Endometrial microvascular endothelial cells (primary cell): ENCODE measurements at regions not wholly inside any gene's neighbourhood (a gene's known extent, or its start where the extent isn't known, plus 50 kb on each side); places are given as distances from the start of the nearest gene placed in this dataset.

Experiments used
- in situ Hi-C: cut with HindIII; loops from 2 replicates; pipeline ENCODE4 v1.10.0; 2017; ENCODE audit warnings: low sequenced_read_pairs, low pct_unique_long_range_greater_than_20kb; ENCODE audit errors: inconsistent ontology term

- in situ Hi-C loops: no loop called here
Observed at GRCh38 chr2:16079637-16080036, 139.3 kb downstream of the MYCN start.

DNA sequence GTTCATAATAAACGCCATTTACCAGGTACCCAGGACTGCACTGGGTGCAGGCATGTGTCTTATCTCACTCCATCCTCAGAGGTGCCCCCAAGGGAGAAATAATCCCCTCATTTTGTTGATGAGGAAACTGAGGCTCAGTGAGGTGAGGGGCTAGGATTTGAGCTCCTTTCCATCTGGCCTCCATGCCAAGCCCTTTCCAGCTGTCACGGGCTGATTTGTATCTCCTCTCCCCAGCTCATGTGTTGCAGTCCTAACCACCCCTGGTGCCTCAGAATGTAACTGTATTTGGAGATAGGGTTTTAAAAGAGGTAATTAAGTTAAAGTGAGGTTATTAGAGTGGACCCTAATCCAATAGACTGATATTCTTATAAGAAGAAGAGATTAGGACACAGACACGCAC lies 137.3 kb downstream of the MYCN start:
- in situ Hi-C loops: no loop called here

DNA sequence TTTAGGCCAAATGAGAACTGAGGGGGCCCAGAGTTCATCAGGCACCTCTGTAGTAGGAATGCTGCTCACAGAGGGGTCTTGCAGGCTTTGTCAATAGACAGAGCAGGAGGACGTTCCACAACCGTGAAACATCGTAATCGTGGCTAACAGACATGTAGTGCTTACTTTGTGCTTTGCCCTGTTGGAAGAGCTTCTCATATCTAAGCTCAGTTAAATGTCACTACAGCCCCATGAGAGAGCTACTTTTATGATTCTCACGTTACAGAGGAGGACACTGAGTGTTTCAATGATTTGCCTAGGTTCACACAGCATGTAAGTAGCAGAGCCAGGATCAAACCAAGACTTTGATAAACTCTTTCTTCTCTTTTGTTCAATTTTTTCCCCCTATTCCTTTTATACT lies 136.6 kb downstream of the MYCN start:
- in situ Hi-C loops: no loop called here

- in situ Hi-C loops: no loop called here
Observed at GRCh38 chr2:16075045-16076012, 135.0 kb downstream of the MYCN start.

GRCh38 chr2:16073921-16074425 lies 133.6 kb downstream of the MYCN start:
- in situ Hi-C loops: no loop called here

DNA sequence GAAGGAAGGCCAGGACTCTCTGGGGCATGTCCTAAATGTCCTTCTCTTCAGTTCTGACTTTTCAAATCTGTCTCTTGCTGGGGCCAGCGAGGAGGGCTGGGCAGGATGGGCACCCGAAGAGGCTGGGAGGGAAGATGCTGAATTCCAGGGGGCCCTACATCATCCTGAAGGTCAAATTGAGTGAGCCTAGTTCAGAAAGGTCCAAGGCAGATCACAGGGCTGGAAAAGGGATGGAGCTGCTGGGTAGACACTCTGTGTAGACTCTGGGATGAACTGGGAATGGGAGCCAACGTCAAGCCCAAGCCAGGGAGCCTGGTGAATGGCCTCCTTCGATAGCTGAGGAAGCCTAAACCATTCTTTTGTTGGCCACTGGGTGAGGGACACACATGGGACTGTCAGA lies 133.1 kb downstream of the MYCN start:
- in situ Hi-C loops: no loop called here

DNA sequence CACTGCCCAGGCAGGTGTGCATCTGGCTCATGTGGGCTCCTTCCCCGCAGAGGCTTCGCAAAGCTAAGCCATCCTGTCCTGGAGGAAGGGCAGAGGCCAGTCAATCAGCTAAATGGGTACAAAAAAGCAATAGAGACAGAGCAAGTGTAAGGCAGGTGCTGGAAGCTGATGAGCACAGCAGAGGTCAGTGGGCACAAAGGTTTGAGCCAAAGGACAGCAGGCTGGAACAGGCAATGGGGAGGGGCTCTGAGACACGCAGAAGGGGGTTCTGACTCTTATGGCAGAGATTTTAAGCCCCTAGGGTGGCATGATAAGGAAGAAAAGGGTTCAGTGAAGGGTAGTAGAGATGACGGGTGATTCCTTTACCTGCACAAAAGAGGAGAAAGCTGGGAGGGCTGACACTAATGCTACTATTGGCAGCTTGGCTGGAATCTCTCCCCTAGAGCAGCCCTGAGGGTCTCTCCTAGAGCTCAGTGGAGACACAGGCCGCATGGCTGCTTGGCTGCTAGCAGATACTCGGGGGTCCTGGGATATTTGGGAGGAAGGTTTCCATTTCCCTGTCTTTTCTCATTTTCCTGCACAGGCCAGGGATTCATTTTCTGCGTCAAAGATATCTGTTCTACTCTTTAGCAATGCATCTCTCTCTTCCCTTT lies 132.4 kb downstream of the MYCN start:
- in situ Hi-C loops: no loop called here

GRCh38 chr2:16071865-16072637 lies 131.7 kb downstream of the MYCN start:
- in situ Hi-C loops: no loop called here

DNA sequence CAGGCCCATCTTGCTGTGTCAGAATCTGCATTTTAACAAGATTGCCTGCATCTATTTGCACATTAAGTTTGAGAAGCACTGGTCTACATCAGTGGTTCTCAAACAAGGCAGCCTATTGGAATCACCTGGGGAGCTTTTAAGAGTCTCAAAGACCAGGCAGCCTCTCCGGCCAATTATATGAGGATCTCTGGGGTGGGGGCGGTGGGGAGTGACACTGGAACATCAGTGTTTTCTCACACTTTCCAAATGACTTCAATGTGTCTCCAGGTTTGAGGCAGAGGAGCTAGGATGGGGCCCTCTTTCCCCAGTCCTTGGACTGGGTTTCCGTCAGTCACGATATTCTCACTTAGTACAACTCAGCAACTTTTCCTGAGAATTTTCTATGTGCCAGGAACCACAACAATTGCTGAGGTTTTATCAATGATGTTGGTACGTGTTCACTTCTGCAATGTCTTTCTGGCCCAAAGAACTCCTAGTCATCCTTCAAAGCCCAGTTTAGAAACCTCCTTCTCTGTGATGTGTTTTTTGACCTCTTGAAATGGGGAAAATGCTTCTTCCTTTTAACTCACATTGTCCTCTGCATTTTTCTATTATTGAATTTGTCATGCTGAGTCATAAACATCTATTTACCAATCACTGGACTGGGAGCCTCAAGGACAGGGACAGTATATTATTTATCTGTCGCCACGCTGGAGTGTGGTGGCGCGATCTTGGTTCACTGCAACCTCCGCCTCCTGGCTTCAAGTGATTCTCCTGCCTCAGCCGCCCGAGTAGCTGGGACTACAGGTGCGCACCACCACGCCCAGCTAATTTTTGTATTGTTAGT lies 130.9 kb downstream of the MYCN start:
- in situ Hi-C loops: no loop called here

GRCh38 chr2:16070648-16070971 lies 130.3 kb downstream of the MYCN start:
- in situ Hi-C loops: no loop called here

- in situ Hi-C loops: no loop called here
Observed at GRCh38 chr2:16069933-16070647, 129.7 kb downstream of the MYCN start.

GRCh38 chr2:16069663-16069932 lies 129.2 kb downstream of the MYCN start:
- in situ Hi-C loops: no loop called here

GRCh38 chr2:16068552-16068940 lies 128.2 kb downstream of the MYCN start:
- in situ Hi-C loops: no loop called here

GRCh38 chr2:16067866-16068551 lies 127.7 kb downstream of the MYCN start:
- in situ Hi-C loops: no loop called here

GRCh38 chr2:16067444-16067843 lies 127.1 kb downstream of the MYCN start:
- in situ Hi-C loops: no loop called here

- in situ Hi-C loops: no loop called here
Observed at GRCh38 chr2:16067037-16067406, 126.7 kb downstream of the MYCN start.

DNA sequence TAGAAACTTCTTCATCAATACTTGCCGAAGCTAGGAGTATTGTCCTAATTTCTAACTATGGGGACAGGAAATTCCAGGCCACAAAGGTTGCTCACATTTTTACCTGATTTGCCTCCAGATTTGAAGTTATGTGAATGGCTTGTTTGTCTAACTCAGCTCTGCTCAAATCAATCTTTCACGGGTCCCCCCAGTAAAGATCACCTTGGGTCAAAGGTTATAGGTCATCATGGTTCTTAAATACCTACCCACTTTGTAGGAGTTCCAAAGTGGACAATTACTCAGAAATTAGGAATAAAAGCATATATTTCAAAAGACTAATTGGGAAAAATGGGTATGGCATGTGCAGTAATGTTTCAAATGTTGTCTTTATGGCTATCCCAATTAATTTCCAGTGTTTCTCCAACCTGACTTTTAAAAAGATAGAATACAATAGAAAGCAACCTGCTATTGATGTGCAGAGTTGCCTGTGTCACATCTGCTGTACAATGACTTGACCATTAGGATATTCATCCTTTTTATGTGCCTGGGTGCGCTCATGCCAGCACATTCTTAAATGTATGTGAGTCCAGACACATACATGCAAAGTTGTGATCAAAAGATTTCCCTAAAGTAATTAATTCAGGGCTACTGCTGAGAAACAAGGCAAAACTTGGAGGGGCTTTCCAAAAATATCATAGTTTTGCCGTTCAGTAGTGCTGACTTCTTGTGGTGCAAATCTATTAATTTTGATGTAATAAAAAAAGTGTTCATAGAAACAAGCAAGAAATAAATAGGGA lies 126.1 kb downstream of the MYCN start:
- in situ Hi-C loops: no loop called here
